HG03457 (cell line): ENCODE measurements at regions not wholly inside any gene's neighbourhood (a gene's known extent, or its start where the extent isn't known, plus 50 kb on each side); places are given as distances from the start of the nearest gene placed in this dataset.

Source experiments
- ATAC-seq: cut with Tn5 transposase; IDR thresholded peaks from one replicate; pipeline ENCODE4 v1.9.1; 2021; ENCODE audit warnings: moderate number of reproducible peaks; ENCODE audit not compliant: unreplicated experiment

DNA sequence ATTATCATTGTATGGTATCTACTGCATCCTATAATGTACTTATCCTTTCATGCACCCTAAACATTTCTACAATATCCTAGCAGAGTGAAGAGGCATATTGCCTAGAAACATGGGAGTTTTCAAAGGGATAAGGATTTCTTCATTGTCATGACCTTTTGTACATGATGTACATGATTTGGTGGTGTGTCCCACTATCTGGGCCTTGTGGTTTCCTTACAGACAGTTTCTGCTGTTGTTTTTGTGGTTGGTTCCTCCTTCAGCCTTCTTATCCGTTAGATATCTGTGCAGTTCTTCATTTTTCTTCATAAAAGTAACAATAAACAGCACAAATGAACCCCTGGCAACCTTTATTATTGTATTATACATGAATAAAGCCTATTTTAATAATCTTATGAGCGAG, 70.4 kb upstream of the BACH1 start:
- ATAC-seq, result no peak

- no peak for ATAC-seq
These were observed 68.0 kb upstream of the BACH1 start for GRCh38 chr21:29230551-29231261.

- ATAC-seq, result no peak
These were observed 66.8 kb upstream of the BACH1 start for GRCh38 chr21:29231756-29232529.

DNA sequence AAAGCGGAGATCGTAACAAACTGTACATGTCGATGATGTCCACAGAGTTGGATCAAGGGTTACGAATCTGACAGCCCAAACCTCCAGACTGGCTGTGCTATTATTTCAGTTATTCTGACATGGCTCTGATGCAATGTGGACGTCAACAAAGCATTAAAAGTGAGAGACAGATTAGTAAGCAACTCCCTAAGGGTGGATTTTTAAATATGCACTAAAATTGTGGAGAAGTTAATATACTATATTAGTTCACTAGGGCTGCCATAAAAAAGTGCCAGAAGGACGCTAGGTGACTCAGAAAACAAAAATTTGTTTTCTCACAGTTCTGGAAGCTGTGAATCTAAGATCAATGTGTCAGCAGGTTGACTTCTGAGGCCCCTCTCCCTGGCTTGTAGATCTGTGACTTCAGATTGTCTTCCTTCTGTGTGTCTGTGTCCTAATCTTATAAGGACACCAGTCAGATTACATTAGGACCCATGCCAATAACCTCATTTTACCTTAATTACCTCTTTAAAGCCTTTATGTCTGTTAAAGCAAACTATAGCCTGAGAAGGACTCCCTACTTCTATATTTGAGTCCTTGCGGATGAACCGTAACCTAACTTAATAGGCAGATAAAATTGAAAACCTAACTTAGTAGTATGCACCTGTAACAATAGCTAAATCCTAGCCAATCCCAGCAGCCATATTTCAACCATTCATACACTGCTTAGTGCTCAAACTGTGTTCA, 66.0 kb upstream of the BACH1 start:
- ATAC-seq, result no peak

DNA sequence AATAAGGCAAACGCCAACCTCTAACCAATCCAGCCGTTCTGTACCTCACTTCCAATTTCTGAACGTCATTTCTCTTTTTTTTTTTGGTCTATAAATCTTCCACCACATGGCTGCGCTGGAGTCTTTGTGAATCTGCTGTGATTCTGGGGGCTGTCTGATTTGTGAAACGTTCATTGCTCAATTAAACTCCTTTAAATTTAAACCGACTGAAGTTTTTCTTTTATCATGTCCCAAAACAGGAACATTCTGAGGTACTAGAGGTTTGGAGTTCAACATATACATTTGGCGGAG, 65.5 kb upstream of the BACH1 start:
- peak; percentile 5 for ATAC-seq

GRCh38 chr21:29233611-29234540, 64.8 kb upstream of the BACH1 start:
- peak; percentile 56 for ATAC-seq

DNA sequence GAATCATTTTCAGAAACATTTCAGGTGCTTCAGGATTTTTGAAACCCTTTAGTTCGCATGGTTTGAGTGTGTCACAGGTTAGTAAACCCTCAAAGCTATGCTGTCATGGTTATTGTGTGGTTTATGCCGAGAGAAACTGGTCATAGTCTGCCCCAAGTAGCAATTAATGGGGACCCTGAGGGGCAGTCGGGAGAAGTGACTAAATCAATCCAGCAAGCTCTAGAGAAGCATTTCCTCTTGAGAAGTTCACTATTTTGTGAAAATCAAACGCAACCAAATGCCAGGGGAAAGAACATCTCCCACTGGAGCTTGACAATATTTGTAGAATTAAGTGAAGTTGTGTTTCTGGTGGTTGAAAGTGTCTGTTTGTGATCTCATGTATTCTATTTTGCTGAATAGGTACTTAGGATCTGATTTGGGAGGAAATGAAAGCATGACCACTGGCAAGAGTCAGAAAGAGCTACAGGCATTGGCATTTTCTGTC, 63.0 kb upstream of the BACH1 start:
- peak; percentile 54 for ATAC-seq

- ATAC-seq, result no peak
These were observed 62.5 kb upstream of the BACH1 start for GRCh38 chr21:29236201-29236600.

DNA sequence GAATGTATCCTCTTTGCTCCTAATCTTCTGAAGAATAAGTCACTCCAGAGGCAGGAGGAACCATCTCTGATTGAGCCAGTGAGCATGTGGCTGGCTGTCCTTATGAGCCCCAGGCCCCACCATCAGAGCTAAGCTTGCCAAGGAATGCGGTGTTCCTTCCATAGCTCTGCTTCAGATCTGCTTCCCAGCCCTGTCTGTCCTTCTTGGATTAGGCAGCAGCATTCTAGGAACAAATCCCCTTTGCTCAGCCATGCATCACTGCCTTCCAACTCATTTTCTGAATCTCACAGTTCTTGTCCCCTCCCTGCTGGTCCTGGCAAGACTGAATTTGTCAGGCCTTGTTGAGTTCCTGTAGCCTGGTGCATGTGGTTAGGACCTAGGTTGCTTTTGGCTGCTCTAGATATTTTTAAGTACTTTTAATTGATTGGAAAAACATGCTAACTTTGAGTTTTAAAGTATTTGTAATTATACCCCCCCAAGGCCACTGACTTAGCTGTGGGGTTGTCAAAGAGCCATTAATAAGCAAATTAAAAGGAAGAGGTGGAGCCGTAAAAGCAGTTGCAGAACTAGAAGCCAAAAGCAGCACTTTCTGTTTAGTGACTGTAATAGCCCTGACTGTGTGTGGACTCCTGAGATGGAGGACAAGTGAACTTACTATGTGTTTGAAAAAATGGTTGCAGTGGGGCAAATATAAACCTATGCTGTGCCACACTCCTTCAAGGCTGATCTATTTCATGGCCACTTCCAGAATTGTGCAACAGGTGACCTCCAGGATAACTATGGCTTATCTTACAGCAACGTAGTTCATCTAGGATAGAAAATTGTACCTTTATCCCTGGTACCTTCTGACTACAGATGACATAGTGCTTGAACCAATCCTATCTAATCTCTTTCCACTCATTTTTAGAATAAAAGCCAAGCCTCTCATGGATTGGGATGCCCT, 61.3 kb upstream of the BACH1 start:
- no peak for ATAC-seq

GRCh38 chr21:29238053-29238966, 60.4 kb upstream of the BACH1 start:
- ATAC-seq, result no peak

GRCh38 chr21:29238967-29239290, 59.8 kb upstream of the BACH1 start:
- ATAC-seq, result no peak

DNA sequence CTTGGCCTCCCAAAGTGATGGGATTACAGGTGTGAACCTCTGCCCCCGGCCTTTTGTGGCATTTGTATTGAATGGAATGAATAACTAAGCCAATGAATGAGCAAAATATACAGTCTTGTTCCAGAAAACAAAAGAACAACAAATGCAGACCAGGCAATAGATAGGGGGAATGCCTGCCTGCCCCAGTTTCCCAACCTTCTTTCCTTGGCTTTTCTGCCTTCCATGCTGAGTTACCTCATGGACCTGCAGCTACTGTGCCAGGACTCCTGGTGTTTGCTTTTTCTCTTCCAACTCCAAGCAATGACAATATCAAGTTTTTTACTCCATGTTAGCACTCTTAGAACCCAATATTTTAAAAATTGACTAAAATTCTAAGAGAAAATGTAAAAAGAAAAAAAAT, 58.6 kb upstream of the BACH1 start:
- no peak for ATAC-seq

DNA sequence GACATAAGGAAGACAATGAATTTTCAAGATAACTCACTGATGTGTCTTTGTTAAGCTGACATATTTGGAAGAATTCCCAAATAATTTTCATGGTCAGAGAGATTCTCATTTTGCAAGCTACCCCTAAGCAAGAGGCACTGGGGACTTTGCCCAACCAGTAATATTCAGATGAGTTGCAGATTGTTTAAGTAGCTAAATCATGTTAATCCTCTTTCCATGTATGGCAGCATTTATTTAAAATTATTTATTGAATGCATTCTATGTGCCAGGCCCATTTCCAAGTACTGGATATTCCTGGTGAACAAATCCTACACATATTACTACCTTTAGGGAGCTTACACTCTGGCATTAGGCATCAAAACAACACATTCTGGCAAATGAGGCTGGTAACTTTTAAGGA, 56.5 kb upstream of the BACH1 start:
- no peak for ATAC-seq

- no peak for ATAC-seq
These were observed 55.5 kb upstream of the BACH1 start for GRCh38 chr21:29243188-29243587.

GRCh38 chr21:29245104-29245643, 53.5 kb upstream of the BACH1 start:
- peak; percentile 68 for ATAC-seq

DNA sequence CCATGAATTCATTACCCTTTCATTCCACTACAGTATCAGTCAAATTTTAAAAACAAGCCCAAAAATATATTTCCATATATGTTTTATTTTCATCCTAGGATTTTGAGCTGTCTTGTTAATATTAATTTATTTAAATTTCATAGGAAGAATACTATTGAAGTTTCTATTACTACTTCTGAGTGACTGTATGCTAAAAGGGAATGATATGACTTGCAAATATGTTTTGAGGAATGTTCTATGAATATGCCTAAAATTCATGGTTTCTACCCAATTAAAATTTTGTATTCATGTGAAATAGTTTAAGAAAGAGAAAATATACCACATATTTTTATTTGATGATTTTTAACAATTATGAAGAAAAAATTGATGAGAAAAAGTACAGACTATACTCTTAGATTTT, 52.9 kb upstream of the BACH1 start:
- no peak for ATAC-seq

- ATAC-seq, result no peak
These were observed 52.1 kb upstream of the BACH1 start for GRCh38 chr21:29246614-29247013.

DNA sequence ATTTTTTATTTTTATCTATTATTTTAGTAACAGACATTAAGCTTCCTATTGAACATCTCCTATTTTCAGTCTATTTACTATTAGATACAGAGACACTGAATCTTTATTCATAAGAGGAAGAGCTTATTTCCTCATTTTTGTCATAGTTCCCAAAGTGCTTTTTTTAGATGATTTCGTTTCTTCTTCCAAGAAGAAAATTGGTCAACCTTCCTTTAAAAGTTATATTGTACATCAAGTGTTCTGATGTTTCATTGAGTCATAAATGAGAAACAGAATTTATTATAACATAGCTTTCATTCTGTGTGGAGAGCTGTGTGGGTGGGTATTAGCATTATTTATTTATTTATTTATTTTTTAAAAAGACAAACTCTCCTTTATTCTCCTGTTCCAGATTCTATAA, 50.6 kb upstream of the BACH1 start:
- ATAC-seq, result no peak
